Activated T-helper 2 cell treated with anti-CD3 and anti-CD28 coated beads, Interferon-gamma antibody, Interleukin-2, Interleukin-4, amounts not matched to agents 10 μg/mL and 5 μg/mL and 100 μg/mL, durations not matched to agents 14 hours and 24 hours and 36 hours (primary cell): ENCODE measurements at regions not wholly inside any gene's neighbourhood (a gene's known extent, or its start where the extent isn't known, plus 50 kb on each side); places are given as distances from the start of the nearest gene placed in this dataset.
"Not testable (repeated sequence)": the region's sequence is repeated elsewhere in the genome, so short reads cannot be mapped to it uniquely, and the experiment has no call there.

ENCODE experiments used
- DNase-seq: peaks from one replicate; pipeline ENCODE4 v3.0.0; 2021; ENCODE audit warnings: low spot score
- H3K27ac Mint-ChIP-seq: one replicate; pipeline ENCODE4 v1.8.0; 2021; ENCODE audit warnings: mixed read lengths
- H3K27me3 Mint-ChIP-seq: one replicate; pipeline ENCODE4 v1.8.0; 2021; ENCODE audit warnings: low read depth, mixed read lengths
- H3K36me3 Mint-ChIP-seq: one replicate; pipeline ENCODE4 v1.8.0; 2021; ENCODE audit warnings: low read depth, mixed read lengths
- H3K4me1 Mint-ChIP-seq: one replicate; pipeline ENCODE4 v1.8.0; 2021; ENCODE audit warnings: low read depth, mixed read lengths
- H3K4me3 Mint-ChIP-seq: one replicate; pipeline ENCODE4 v1.8.0; 2021; ENCODE audit warnings: low read depth, mild to moderate bottlenecking, moderate library complexity, mixed read lengths
- H3K9me3 Mint-ChIP-seq: one replicate; pipeline ENCODE4 v1.8.0; 2021; ENCODE audit warnings: mixed read lengths
- intact Hi-C: fragments of 100-400 bp; cut with micrococcal nuclease; formaldehyde crosslinking; loops from one replicate; pipeline ENCODE4 v1.15.1; 2023

DNA sequence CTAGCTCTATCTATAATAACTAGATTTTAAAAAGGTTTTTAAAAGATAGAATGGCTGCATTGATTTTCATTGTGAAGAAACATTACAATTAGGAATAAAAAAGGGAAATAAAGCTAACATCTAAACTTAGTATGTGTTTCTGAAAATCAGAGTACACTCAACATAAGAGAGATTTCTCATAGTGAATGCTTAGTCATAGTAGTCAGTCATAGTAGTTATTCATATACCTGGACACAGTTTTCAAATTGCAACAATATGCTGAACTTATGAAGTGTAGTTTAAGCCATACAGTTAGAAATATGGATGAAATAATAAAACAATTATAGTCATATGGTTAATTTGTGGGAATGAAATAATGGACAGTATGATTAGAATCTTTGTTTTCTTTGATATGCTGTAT lies 273.0 kb upstream of the CTNND2 start:
- intact Hi-C loops: no loop called here
- Mint-ChIP-seq H3K27me3 (no peaks in the 10 kb centered on the region), H3K36me3 (no peaks in the 10 kb centered on the region), H3K4me3 (no peak overlapping the region), H3K9me3 (peaks cover 19% of the 10 kb centered on the region), H3K27ac (no peak overlapping the region), H3K4me1 (no peaks in the 10 kb centered on the region)
- DNase-seq: no peak

GRCh38 chr5:12175914-12176585 lies 271.8 kb upstream of the CTNND2 start:
- DNase-seq: no peak
- no peak overlapping the region for H3K27ac Mint-ChIP-seq
- no peak overlapping the region for H3K4me3 Mint-ChIP-seq
- H3K27me3 Mint-ChIP-seq: no peaks in the 10 kb centered on the region
- H3K36me3 Mint-ChIP-seq: no peaks in the 10 kb centered on the region
- H3K9me3 Mint-ChIP-seq: peaks cover 17% of the 10 kb centered on the region
- intact Hi-C loops: no loop called here
- H3K4me1 Mint-ChIP-seq: no peaks in the 10 kb centered on the region

DNA sequence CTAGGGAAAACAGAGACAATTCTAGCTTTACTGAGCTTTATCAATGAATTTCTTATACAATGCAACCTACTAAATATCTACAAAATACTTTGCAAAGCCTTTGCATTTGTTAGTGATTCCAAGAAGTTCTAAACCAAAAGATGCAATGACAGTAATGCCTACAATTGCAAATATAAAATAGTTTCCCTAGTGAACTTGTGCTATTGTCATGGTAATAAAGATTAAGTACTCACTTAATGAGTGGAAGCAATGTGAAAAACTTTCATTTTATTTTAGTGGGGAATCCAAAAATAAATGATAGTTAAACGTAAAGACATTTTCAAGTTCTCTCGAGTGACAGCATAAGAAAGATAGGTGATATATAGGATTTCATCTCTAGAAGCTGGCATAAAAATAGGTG lies 270.5 kb upstream of the CTNND2 start:
- Mint-ChIP-seq H3K27ac (no peak overlapping the region), H3K36me3 (no peaks in the 10 kb centered on the region), H3K4me3 (no peak overlapping the region), H3K27me3 (no peaks in the 10 kb centered on the region), H3K4me1 (no peaks in the 10 kb centered on the region), H3K9me3 (peaks cover 17% of the 10 kb centered on the region)
- DNase-seq: no peak
- intact Hi-C loops: no loop called here

DNA sequence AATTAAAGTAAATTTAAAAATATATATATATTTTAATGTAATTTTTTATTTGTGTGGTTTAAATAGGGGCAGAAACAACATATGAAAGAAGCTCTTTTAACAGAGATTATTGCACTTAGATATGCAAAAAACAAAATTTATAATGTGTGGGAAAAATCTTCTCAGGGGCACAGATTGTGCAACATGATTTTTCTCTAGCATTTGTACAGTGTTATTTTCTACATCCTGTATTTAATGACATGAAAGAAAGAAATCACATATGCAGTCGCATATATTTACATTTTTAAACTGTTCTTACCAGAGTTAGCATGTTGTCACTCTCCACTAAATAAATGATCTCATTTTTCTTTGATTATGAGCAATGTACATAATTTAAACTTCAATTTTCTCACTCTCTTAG lies 265.3 kb upstream of the CTNND2 start:
- intact Hi-C loops: no loop called here
- no peak for DNase-seq
- Mint-ChIP-seq H3K36me3 (no peaks in the 10 kb centered on the region), H3K27ac (no peak overlapping the region), H3K4me3 (no peak overlapping the region), H3K9me3 (peaks cover 40% of the 10 kb centered on the region), H3K4me1 (no peaks in the 10 kb centered on the region), H3K27me3 (no peaks in the 10 kb centered on the region)

- H3K4me1 Mint-ChIP-seq: no peaks in the 10 kb centered on the region
- H3K27me3 Mint-ChIP-seq: no peaks in the 10 kb centered on the region
- H3K36me3 Mint-ChIP-seq: no peaks in the 10 kb centered on the region
- intact Hi-C loops: no loop called here
- peaks cover 40% of the 10 kb centered on the region for H3K9me3 Mint-ChIP-seq
- no peak overlapping the region for H3K4me3 Mint-ChIP-seq
- no peak for DNase-seq
- H3K27ac Mint-ChIP-seq: no peak overlapping the region
Measured at GRCh38 chr5:12162863-12163262, 258.6 kb upstream of the CTNND2 start.

DNA sequence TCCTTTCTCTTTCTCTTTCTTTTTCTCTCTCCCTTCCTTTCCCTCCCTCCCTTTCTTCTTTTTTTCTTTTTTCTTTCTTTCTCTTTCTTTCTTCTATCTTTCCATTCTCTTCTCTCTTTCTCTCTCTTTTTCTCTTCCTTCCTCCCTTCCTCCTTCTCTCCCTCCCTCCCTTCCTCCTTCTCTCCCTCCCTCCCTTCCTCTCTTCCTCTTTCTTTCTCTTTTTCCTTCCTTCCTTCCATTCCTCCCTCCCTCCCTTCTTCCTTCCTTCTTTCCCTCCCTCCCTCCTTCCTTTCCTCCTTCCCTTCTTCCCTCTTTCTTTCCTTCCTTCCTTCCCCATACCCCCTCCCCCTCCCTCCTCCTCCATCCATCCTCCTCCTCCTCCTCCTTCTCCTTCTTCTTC lies 243.3 kb upstream of the CTNND2 start:
- intact Hi-C loops: no loop called here
- H3K9me3 Mint-ChIP-seq: peaks cover 48% of the 10 kb centered on the region

GRCh38 chr5:12141496-12141895 lies 237.2 kb upstream of the CTNND2 start:
- no peaks in the 10 kb centered on the region for H3K4me1 Mint-ChIP-seq
- intact Hi-C loops: no loop called here
- no peaks in the 10 kb centered on the region for H3K27me3 Mint-ChIP-seq
- H3K9me3 Mint-ChIP-seq: peaks cover 29% of the 10 kb centered on the region
- no peaks in the 10 kb centered on the region for H3K36me3 Mint-ChIP-seq
- no peak overlapping the region for H3K27ac Mint-ChIP-seq
- no peak for DNase-seq
- no peak overlapping the region for H3K4me3 Mint-ChIP-seq

More for the DNA sequence above, 243.3 kb upstream of the CTNND2 start:
- no peaks in the 10 kb centered on the region for H3K4me1 Mint-ChIP-seq
- H3K27me3 Mint-ChIP-seq: no peaks in the 10 kb centered on the region
- no peak overlapping the region for H3K27ac Mint-ChIP-seq
- no peaks in the 10 kb centered on the region for H3K36me3 Mint-ChIP-seq
- no peak for DNase-seq
- H3K4me3 Mint-ChIP-seq: no peak overlapping the region

- no peak for DNase-seq
- Mint-ChIP-seq H3K27me3 (no peaks in the 10 kb centered on the region), H3K36me3 (no peaks in the 10 kb centered on the region), H3K27ac (no peak overlapping the region), H3K4me1 (no peaks in the 10 kb centered on the region), H3K4me3 (no peak overlapping the region), H3K9me3 (peaks cover 52% of the 10 kb centered on the region)
- intact Hi-C loops: no loop called here
Measured at GRCh38 chr5:12133520-12133919, 229.3 kb upstream of the CTNND2 start.

DNA sequence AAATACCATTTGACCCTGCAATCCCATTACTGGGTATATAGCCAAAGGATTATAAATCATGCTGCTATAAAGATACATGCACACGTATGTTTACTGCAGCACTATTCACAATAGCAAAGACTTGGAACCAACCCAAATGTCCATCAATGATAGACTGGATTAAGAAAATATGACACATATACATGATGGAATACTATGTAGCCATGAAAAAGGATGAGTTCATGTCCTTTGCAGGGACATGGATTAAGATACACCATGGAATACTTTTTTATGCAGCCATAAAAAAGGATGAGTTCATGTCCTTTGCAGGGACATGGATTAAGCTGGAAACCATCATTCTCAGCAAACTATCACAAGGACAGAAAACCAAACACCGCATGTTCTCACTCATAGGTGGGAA lies 226.8 kb upstream of the CTNND2 start:
- H3K27ac Mint-ChIP-seq, intact Hi-C loops, H3K4me3 Mint-ChIP-seq, H3K4me1 Mint-ChIP-seq, H3K36me3 Mint-ChIP-seq, DNase-seq, H3K27me3 Mint-ChIP-seq: not testable (repeated sequence)
- peaks cover 54% of the 10 kb centered on the region for H3K9me3 Mint-ChIP-seq

- H3K27me3 Mint-ChIP-seq: no peaks in the 10 kb centered on the region
- no peaks in the 10 kb centered on the region for H3K36me3 Mint-ChIP-seq
- intact Hi-C loops: no loop called here
- H3K9me3 Mint-ChIP-seq: peaks cover 33% of the 10 kb centered on the region
- H3K27ac Mint-ChIP-seq: no peak overlapping the region
- H3K4me3 Mint-ChIP-seq: no peak overlapping the region
- H3K4me1 Mint-ChIP-seq: no peaks in the 10 kb centered on the region
- DNase-seq: no peak
Measured at GRCh38 chr5:12125895-12126294, 221.6 kb upstream of the CTNND2 start.

DNA sequence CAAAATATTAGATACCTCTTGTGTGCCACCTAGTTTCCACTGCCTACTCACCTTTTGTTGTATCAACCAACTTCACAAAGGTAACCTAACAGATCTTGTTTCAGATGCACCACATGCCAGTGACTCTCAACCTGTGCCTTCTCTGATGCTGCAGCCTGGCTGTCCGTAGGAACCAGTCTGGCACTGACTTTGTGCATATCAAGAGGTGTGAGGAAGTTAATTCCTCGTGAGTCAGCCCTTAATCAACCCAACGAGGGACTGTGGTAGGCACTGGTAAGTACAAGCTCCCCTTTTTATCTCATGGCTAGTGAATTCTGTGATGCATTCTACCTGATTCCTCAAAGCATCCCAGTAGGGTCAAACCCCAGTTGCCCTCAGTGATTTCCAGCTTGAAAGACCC lies 215.4 kb upstream of the CTNND2 start:
- no peak for DNase-seq
- H3K4me1 Mint-ChIP-seq: no peaks in the 10 kb centered on the region
- H3K27ac Mint-ChIP-seq: no peak overlapping the region
- intact Hi-C loops: no loop called here
- no peaks in the 10 kb centered on the region for H3K36me3 Mint-ChIP-seq
- no peaks in the 10 kb centered on the region for H3K27me3 Mint-ChIP-seq
- peaks cover 43% of the 10 kb centered on the region for H3K9me3 Mint-ChIP-seq
- no peak overlapping the region for H3K4me3 Mint-ChIP-seq

- H3K4me1 Mint-ChIP-seq: no peaks in the 10 kb centered on the region
- H3K27ac Mint-ChIP-seq: no peak overlapping the region
- H3K4me3 Mint-ChIP-seq: no peak overlapping the region
- H3K9me3 Mint-ChIP-seq: peaks cover 35% of the 10 kb centered on the region
- no peaks in the 10 kb centered on the region for H3K36me3 Mint-ChIP-seq
- DNase-seq: no peak
- H3K27me3 Mint-ChIP-seq: no peaks in the 10 kb centered on the region
- intact Hi-C loops: no loop called here
Measured at GRCh38 chr5:12114075-12114474, 209.8 kb upstream of the CTNND2 start.

- no peak overlapping the region for H3K27ac Mint-ChIP-seq
- H3K4me1 Mint-ChIP-seq: no peaks in the 10 kb centered on the region
- no peaks in the 10 kb centered on the region for H3K36me3 Mint-ChIP-seq
- H3K9me3 Mint-ChIP-seq: peaks cover 36% of the 10 kb centered on the region
- H3K27me3 Mint-ChIP-seq: no peaks in the 10 kb centered on the region
- no peak overlapping the region for H3K4me3 Mint-ChIP-seq
- DNase-seq: no peak
- intact Hi-C loops: no loop called here
Measured at GRCh38 chr5:12113062-12113461, 208.8 kb upstream of the CTNND2 start.

- H3K4me1 Mint-ChIP-seq: no peaks in the 10 kb centered on the region
- no peaks in the 10 kb centered on the region for H3K27me3 Mint-ChIP-seq
- H3K36me3 Mint-ChIP-seq: no peaks in the 10 kb centered on the region
- peaks cover 20% of the 10 kb centered on the region for H3K9me3 Mint-ChIP-seq
- no peak for DNase-seq
- no peak overlapping the region for H3K4me3 Mint-ChIP-seq
- intact Hi-C loops: no loop called here
- H3K27ac Mint-ChIP-seq: no peak overlapping the region
Measured at GRCh38 chr5:12111261-12111660, 207.0 kb upstream of the CTNND2 start.
